ENCODE measurements at regions not wholly inside any gene's neighbourhood (a gene's known extent, or its start where the extent isn't known, plus 50 kb on each side); places are given as distances from the start of the nearest gene placed in this dataset.

DNA sequence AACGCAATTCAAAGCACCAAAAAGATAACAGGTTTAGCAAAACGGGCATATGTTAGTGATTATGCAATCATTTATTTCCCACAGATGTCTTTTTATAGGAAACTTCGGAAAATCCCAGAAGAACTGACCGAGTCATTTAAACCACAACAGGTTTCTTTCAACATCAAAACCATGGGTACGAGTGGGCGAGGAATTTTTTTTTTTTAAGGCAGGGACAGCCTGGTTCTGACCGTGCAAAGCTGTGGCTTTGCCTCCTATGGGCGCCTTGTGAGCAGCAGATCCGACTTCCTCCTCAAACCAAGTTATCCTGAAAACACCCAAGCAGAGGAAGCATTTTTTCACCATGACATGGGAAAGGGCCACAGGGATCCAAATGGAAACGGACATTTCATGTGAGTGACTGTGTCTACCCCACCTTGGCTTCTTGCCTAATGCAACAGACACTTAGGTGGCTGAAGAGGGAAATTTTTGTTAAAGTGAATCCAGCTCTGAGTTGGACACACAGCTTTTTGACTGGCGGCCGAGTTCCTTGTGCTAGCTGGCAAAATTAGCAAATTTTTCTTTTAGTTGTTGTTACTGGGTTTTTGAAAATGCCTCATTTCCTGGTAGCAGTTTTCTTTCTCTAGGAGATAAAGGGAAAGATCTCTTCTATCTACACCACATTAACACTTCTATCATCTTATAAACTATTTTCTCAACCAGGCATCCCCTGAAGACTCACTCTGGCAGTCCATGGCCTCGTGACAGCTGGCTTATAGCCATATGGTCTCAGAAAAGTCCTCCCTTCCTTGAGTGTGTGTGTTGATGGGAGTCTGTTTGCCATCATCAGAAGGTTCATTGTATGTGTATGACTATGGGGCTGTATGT, 487.4 kb upstream of the ZEB2 start:
- TF ChIP-seq, protein P1, sequence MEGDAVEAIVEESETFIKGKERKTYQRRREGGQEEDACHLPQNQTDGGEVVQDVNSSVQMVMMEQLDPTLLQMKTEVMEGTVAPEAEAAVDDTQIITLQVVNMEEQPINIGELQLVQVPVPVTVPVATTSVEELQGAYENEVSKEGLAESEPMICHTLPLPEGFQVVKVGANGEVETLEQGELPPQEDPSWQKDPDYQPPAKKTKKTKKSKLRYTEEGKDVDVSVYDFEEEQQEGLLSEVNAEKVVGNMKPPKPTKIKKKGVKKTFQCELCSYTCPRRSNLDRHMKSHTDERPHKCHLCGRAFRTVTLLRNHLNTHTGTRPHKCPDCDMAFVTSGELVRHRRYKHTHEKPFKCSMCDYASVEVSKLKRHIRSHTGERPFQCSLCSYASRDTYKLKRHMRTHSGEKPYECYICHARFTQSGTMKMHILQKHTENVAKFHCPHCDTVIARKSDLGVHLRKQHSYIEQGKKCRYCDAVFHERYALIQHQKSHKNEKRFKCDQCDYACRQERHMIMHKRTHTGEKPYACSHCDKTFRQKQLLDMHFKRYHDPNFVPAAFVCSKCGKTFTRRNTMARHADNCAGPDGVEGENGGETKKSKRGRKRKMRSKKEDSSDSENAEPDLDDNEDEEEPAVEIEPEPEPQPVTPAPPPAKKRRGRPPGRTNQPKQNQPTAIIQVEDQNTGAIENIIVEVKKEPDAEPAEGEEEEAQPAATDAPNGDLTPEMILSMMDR (IDR thresholded peaks at IDR 0.05) = no peak
- TF ChIP-seq POLR2A (IDR thresholded peaks at IDR 0.05) = no peak
